Parathyroid adenoma (tissue), 2 donors: ENCODE measurements at regions not wholly inside any gene's neighbourhood (a gene's known extent, or its start where the extent isn't known, plus 50 kb on each side); places are given as distances from the start of the nearest gene placed in this dataset.

Experiments
- H2AFZ ChIP-seq: fragments of 300-600 bp; sonication (generic); one replicate; pipeline ENCODE4 v1.7.0; 2017; ENCODE audit warnings: antibody characterized with exemption, mild to moderate bottlenecking
- H3K27ac ChIP-seq: fragments of 300-600 bp; sonication (generic); one replicate; pipeline ENCODE4 v1.7.0; 2017
- H3K27me3 ChIP-seq: fragments of 300-600 bp; sonication (generic); one replicate; pipeline ENCODE4 v1.7.0; 2017; ENCODE audit warnings: low read length; ENCODE audit not compliant: control insufficient read depth, insufficient read depth
- H3K36me3 ChIP-seq: fragments of 300-600 bp; sonication (generic); one replicate; pipeline ENCODE4 v1.7.0; 2017; ENCODE audit warnings: low read length; ENCODE audit not compliant: control insufficient read depth, insufficient read depth
- H3K4me1 ChIP-seq: fragments of 300-600 bp; sonication (generic); one replicate; pipeline ENCODE4 v1.7.0; 2017; ENCODE audit warnings: control low read depth
- H3K4me2 ChIP-seq: fragments of 300-600 bp; sonication (generic); one replicate; pipeline ENCODE4 v1.7.0; 2017; ENCODE audit warnings: low read length
- H3K4me3 ChIP-seq: fragments of 300-600 bp; sonication (generic); one replicate; pipeline ENCODE4 v1.7.0; 2017; ENCODE audit warnings: low read depth, low read length
- H3K79me2 ChIP-seq: fragments of 300-600 bp; sonication (generic); one replicate; pipeline ENCODE4 v1.7.0; 2017; ENCODE audit warnings: control low read depth
- H3K9ac ChIP-seq: fragments of 300-600 bp; sonication (generic); one replicate; pipeline ENCODE4 v1.7.0; 2017; ENCODE audit warnings: mild to moderate bottlenecking
- H3K9me3 ChIP-seq: fragments of 300-600 bp; sonication (generic); one replicate; pipeline ENCODE4 v1.7.0; 2017; ENCODE audit warnings: low read length; ENCODE audit not compliant: control insufficient read depth
- CTCF ChIP-seq: fragments of 300-600 bp; sonication (generic); IDR thresholded peaks from one replicate; pipeline ENCODE4 v1.7.0; 2017; ENCODE audit warnings: antibody characterized with exemption, mild to moderate bottlenecking
- donor health status: primary hyperparathyroidism.

GRCh38 chr3:127387119-127387518, 99.3 kb upstream of the PRR20G start:
- Histone ChIP-seq H3K4me3 (no peak overlapping the region), H3K9me3 (no peaks in the 10 kb centered on the region)

GRCh38 chr3:127386490-127386889, 98.6 kb upstream of the PRR20G start:
- H3K79me2 ChIP-seq, result no peaks in the 10 kb centered on the region
- H3K9ac ChIP-seq, result no peak overlapping the region
- TF ChIP-seq CTCF, result no peak
- H2AFZ ChIP-seq, result no peak overlapping the region
- no peak overlapping the region for H3K4me2 ChIP-seq
- H3K4me3 ChIP-seq, result no peak overlapping the region
- H3K4me1 ChIP-seq, result no peaks in the 10 kb centered on the region
- H3K27me3 ChIP-seq, result no peaks in the 10 kb centered on the region
- no peak overlapping the region for H3K27ac ChIP-seq
- H3K36me3 ChIP-seq, result no peaks in the 10 kb centered on the region
- no peaks in the 10 kb centered on the region for H3K9me3 ChIP-seq

More at GRCh38 chr3:127387119-127387518, 99.3 kb upstream of the PRR20G start:
- Histone ChIP-seq H3K27me3 (no peaks in the 10 kb centered on the region), H3K27ac (no peak overlapping the region), H3K4me1 (no peaks in the 10 kb centered on the region), H2AFZ (no peak overlapping the region), H3K4me2 (no peak overlapping the region), H3K36me3 (no peaks in the 10 kb centered on the region), H3K79me2 (no peaks in the 10 kb centered on the region), H3K9ac (no peak overlapping the region)
- TF ChIP-seq CTCF, result no peak

- Histone ChIP-seq H3K27me3 (no peaks in the 10 kb centered on the region), H3K79me2 (no peaks in the 10 kb centered on the region), H2AFZ (no peak overlapping the region), H3K4me3 (no peak overlapping the region), H3K36me3 (no peaks in the 10 kb centered on the region), H3K4me2 (no peak overlapping the region), H3K4me1 (no peaks in the 10 kb centered on the region), H3K27ac (no peak overlapping the region), H3K9ac (no peak overlapping the region), H3K9me3 (no peaks in the 10 kb centered on the region)
- no peak for TF ChIP-seq CTCF
These were observed 97.7 kb upstream of the PRR20G start for GRCh38 chr3:127385540-127385870.

GRCh38 chr3:127384717-127385539, 97.1 kb upstream of the PRR20G start:
- H3K36me3 ChIP-seq, result no peaks in the 10 kb centered on the region
- H3K4me1 ChIP-seq, result no peaks in the 10 kb centered on the region
- H3K4me2 ChIP-seq, result no peak overlapping the region
- no peaks in the 10 kb centered on the region for H3K9me3 ChIP-seq
- no peaks in the 10 kb centered on the region for H3K27me3 ChIP-seq
- H3K79me2 ChIP-seq, result no peaks in the 10 kb centered on the region
- no peak for TF ChIP-seq CTCF
- no peak overlapping the region for H3K27ac ChIP-seq
- H3K4me3 ChIP-seq, result no peak overlapping the region
- H2AFZ ChIP-seq, result no peak overlapping the region
- H3K9ac ChIP-seq, result no peak overlapping the region

- Histone ChIP-seq H3K27ac (no peak overlapping the region), H3K79me2 (no peaks in the 10 kb centered on the region), H3K4me2 (no peak overlapping the region), H3K9ac (no peak overlapping the region), H3K9me3 (no peaks in the 10 kb centered on the region), H3K36me3 (no peaks in the 10 kb centered on the region), H3K4me3 (no peak overlapping the region), H3K4me1 (no peaks in the 10 kb centered on the region), H3K27me3 (no peaks in the 10 kb centered on the region), H2AFZ (no peak overlapping the region)
- TF ChIP-seq CTCF, result no peak
These were observed 95.9 kb upstream of the PRR20G start for GRCh38 chr3:127383656-127384179.
